ENCODE measurements at regions not wholly inside any gene's neighbourhood (a gene's known extent, or its start where the extent isn't known, plus 50 kb on each side); places are given as distances from the start of the nearest gene placed in this dataset.
"Not testable (repeated sequence)": the region's sequence is repeated elsewhere in the genome, so short reads cannot be mapped to it uniquely, and the experiment has no call there.

DNA sequence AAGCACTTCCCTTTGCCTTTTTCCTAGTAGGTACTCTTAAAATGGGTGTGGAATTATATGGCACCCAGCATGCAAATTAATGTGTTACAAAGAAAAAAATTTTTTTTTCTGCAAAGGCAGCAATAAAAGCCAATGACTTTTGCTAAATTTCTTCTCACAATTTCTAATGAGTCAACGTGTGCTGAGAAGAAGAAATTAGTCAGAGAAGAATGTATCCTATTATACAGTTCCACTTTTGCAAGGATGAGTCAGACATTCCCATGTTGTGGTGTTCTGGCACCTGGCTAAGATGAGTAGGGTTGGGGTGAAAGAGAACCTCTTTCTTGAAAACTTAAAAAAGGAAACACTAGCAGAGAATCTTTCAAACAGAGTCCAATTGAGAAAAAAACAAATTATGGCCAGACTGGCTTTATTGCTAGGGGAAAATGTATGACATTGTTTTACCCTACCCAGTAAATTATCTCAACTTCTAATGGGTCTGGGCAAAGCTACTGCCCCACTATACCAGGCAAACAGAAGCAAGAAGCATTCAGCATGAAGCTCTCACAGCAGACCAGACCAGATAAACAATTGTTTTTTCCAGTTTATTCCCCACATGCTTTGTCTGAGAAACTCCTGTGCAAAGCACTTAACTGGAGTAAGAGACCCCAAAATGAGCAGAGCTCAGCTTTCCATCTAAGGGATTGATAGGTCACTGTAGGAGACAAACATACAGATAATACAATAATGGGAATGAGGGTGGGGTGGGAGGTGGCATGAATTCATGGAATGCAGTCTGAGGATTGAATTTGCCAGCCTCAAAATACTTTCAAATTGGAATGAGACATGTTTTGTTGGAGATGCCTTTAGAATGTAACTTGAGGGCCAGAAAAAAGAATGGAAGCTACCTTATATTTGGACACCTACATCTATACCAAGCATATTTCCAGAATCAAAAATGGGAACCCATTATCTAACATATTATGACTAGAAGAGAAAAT is 220.8 kb upstream of the RFX3 start:
- Histone ChIP-seq H3K9me3 (ENCODE audit: control insufficient read depth, low read length) (no peaks in the 10 kb centered on the region), H3K4me3 (ENCODE audit: low read length) (no peak overlapping the region), H3K4me1 (ENCODE audit: control insufficient read depth, insufficient read depth, low read length) (peaks cover 30% of the 10 kb centered on the region), H3K9ac (ENCODE audit: low read length) (peak overlapping the region; percentile 21), H3K27me3 (replicated peaks; ENCODE audit: control insufficient read depth, insufficient read depth, low read length) (no peaks in the 10 kb centered on the region), H3K36me3 (ENCODE audit: control insufficient read depth, insufficient read depth, low read length, severe bottlenecking) (no peaks in the 10 kb centered on the region)
- DNase-seq (ENCODE audit: low read depth), result peak; percentile 74

GRCh38 chr9:3743901-3744413 is 218.2 kb upstream of the RFX3 start:
- Histone ChIP-seq H3K4me3 (ENCODE audit: low read length) (no peak overlapping the region), H3K4me1 (ENCODE audit: control insufficient read depth, insufficient read depth, low read length) (peaks cover 18% of the 10 kb centered on the region), H3K36me3 (ENCODE audit: control insufficient read depth, insufficient read depth, low read length, severe bottlenecking) (no peaks in the 10 kb centered on the region), H3K9me3 (ENCODE audit: control insufficient read depth, low read length) (no peaks in the 10 kb centered on the region), H3K27me3 (replicated peaks; ENCODE audit: control insufficient read depth, insufficient read depth, low read length) (no peaks in the 10 kb centered on the region), H3K9ac (ENCODE audit: low read length) (no peak overlapping the region)
- DNase-seq (ENCODE audit: low read depth), result no peak

DNA sequence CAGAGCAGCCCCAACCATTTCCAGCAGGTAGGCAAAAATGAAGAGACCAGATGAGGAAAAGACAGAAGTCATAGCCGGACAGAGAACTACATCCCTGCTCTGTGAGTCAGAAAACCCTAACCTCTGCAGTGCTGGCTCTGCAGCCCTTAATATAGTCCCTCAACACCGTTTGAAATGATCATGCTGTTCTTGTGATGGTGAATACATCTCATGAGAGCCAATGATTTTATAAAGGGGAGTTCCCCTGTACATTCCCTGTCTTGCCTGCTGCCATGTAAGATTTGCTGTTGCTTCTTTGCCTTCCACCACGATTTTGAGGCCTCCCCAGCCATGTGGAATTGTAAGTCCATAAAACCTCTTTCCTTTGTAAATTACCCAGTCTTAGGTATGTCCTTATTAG is 216.8 kb upstream of the RFX3 start:
- Histone ChIP-seq H3K9me3 (ENCODE audit: control insufficient read depth, low read length) (no peaks in the 10 kb centered on the region), H3K4me1 (ENCODE audit: control insufficient read depth, insufficient read depth, low read length) (peaks cover 18% of the 10 kb centered on the region), H3K27me3 (replicated peaks; ENCODE audit: control insufficient read depth, insufficient read depth, low read length) (no peaks in the 10 kb centered on the region), H3K36me3 (ENCODE audit: control insufficient read depth, insufficient read depth, low read length, severe bottlenecking) (no peaks in the 10 kb centered on the region), H3K9ac (ENCODE audit: low read length) (no peak overlapping the region), H3K4me3 (ENCODE audit: low read length) (no peak overlapping the region)
- DNase-seq (ENCODE audit: low read depth), result no peak

DNA sequence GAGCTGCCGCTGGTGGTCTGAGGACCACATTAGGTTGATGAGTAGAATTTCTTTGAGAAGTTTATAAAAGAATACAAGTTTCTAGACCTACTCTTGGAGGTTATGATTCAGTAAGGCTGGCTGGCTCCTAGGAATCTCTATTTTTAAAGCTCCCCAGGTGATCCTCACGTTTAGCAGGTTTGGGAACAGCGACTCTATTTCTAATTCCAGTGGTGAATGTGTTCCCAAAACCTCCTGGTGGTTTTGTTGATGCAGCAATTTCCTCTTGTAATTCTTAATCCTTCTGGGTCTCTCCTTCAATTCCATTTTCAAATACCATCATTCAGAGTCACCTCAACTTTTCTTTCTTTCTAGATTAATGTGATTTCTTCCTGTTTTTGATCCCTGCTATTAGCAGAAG is 215.9 kb upstream of the RFX3 start:
- Histone ChIP-seq H3K36me3 (ENCODE audit: control insufficient read depth, insufficient read depth, low read length, severe bottlenecking) (no peaks in the 10 kb centered on the region), H3K4me1 (ENCODE audit: control insufficient read depth, insufficient read depth, low read length) (peaks cover 17% of the 10 kb centered on the region), H3K27me3 (replicated peaks; ENCODE audit: control insufficient read depth, insufficient read depth, low read length) (no peaks in the 10 kb centered on the region), H3K4me3 (ENCODE audit: low read length) (no peak overlapping the region), H3K9me3 (ENCODE audit: control insufficient read depth, low read length) (no peaks in the 10 kb centered on the region), H3K9ac (ENCODE audit: low read length) (no peak overlapping the region)
- no peak for DNase-seq (ENCODE audit: low read depth)

GRCh38 chr9:3740690-3741419 is 215.1 kb upstream of the RFX3 start:
- no peaks in the 10 kb centered on the region for H3K9me3 ChIP-seq (ENCODE audit: control insufficient read depth, low read length)
- no peak overlapping the region for H3K9ac ChIP-seq (ENCODE audit: low read length)
- H3K4me1 ChIP-seq (ENCODE audit: control insufficient read depth, insufficient read depth, low read length), result peaks cover 18% of the 10 kb centered on the region
- H3K36me3 ChIP-seq (ENCODE audit: control insufficient read depth, insufficient read depth, low read length, severe bottlenecking), result no peaks in the 10 kb centered on the region
- DNase-seq (ENCODE audit: low read depth), result peak; percentile 23
- no peak overlapping the region for H3K4me3 ChIP-seq (ENCODE audit: low read length)
- H3K27me3 ChIP-seq (replicated peaks; ENCODE audit: control insufficient read depth, insufficient read depth, low read length), result no peaks in the 10 kb centered on the region

- DNase-seq (ENCODE audit: low read depth), result peak; percentile 44
- H3K4me3 ChIP-seq (ENCODE audit: low read length), result no peak overlapping the region
- H3K36me3 ChIP-seq (ENCODE audit: control insufficient read depth, insufficient read depth, low read length, severe bottlenecking), result no peaks in the 10 kb centered on the region
- H3K9me3 ChIP-seq (ENCODE audit: control insufficient read depth, low read length), result no peaks in the 10 kb centered on the region
- no peaks in the 10 kb centered on the region for H3K27me3 ChIP-seq (replicated peaks; ENCODE audit: control insufficient read depth, insufficient read depth, low read length)
- H3K9ac ChIP-seq (ENCODE audit: low read length), result no peak overlapping the region
- peaks cover 34% of the 10 kb centered on the region for H3K4me1 ChIP-seq (ENCODE audit: control insufficient read depth, insufficient read depth, low read length)
These were observed 210.4 kb upstream of the RFX3 start for GRCh38 chr9:3736161-3736560.

DNA sequence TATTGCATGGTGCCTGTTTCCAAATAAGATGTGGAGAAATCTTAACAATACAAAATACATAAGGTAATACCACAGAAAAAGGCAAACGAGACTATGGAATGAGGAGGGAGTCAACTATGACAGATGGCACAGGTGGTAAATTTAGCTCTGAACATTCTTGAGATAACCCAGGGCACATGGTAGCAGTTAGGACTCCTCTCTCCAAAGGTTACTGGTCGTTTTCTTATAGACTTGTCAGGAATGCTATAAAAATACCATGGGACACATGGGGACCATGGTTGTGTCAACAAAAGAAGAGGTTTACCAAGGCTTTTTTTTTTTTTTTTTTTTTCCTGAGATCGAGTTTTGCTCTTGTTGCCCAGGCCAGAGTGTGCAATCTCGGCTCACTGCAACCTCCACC is 209.4 kb upstream of the RFX3 start:
- DNase-seq (ENCODE audit: low read depth), result no peak
- no peak overlapping the region for H3K4me3 ChIP-seq (ENCODE audit: low read length)
- no peaks in the 10 kb centered on the region for H3K36me3 ChIP-seq (ENCODE audit: control insufficient read depth, insufficient read depth, low read length, severe bottlenecking)
- no peaks in the 10 kb centered on the region for H3K9me3 ChIP-seq (ENCODE audit: control insufficient read depth, low read length)
- peaks cover 34% of the 10 kb centered on the region for H3K4me1 ChIP-seq (ENCODE audit: control insufficient read depth, insufficient read depth, low read length)
- H3K9ac ChIP-seq (ENCODE audit: low read length), result no peak overlapping the region
- no peaks in the 10 kb centered on the region for H3K27me3 ChIP-seq (replicated peaks; ENCODE audit: control insufficient read depth, insufficient read depth, low read length)

GRCh38 chr9:3733527-3734262 is 207.9 kb upstream of the RFX3 start:
- H3K4me1 ChIP-seq (ENCODE audit: control insufficient read depth, insufficient read depth, low read length), result peaks cover 34% of the 10 kb centered on the region
- H3K36me3 ChIP-seq (ENCODE audit: control insufficient read depth, insufficient read depth, low read length, severe bottlenecking), result not testable (repeated sequence)

DNA sequence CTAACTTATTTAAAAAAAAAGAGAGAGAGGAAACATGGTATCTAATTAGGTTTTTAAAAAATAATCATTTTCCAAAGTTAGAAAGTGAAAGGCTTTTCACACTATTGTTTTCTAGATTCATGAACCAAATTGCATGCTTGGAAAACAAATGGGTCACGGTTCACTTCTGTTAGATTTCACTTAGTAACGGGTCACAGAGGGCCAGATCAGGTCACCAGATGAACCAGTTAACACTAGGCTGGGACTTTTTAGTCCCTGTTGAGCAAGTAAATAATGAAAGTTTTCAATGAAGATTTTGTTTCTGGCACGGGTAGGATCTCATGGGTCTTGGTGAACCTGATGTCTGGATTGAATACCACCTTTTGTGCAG is 207.2 kb upstream of the RFX3 start:
- Histone ChIP-seq H3K4me1 (ENCODE audit: control insufficient read depth, insufficient read depth, low read length) (peaks cover 34% of the 10 kb centered on the region), H3K9ac (ENCODE audit: low read length) (peak overlapping the region; percentile 81), H3K36me3 (ENCODE audit: control insufficient read depth, insufficient read depth, low read length, severe bottlenecking) (no peaks in the 10 kb centered on the region), H3K9me3 (ENCODE audit: control insufficient read depth, low read length) (no peaks in the 10 kb centered on the region), H3K27me3 (replicated peaks; ENCODE audit: control insufficient read depth, insufficient read depth, low read length) (no peaks in the 10 kb centered on the region), H3K4me3 (ENCODE audit: low read length) (peak overlapping the region; percentile 76)
- no peak for DNase-seq (ENCODE audit: low read depth)

More at GRCh38 chr9:3733527-3734262, 207.9 kb upstream of the RFX3 start:
- not testable (repeated sequence) for H3K9me3 ChIP-seq (ENCODE audit: control insufficient read depth, low read length); H3K4me3 ChIP-seq (ENCODE audit: low read length); DNase-seq (ENCODE audit: low read depth); H3K27me3 ChIP-seq (replicated peaks; ENCODE audit: control insufficient read depth, insufficient read depth, low read length)
- peak overlapping the region; percentile 81 for H3K9ac ChIP-seq (ENCODE audit: low read length)

DNA sequence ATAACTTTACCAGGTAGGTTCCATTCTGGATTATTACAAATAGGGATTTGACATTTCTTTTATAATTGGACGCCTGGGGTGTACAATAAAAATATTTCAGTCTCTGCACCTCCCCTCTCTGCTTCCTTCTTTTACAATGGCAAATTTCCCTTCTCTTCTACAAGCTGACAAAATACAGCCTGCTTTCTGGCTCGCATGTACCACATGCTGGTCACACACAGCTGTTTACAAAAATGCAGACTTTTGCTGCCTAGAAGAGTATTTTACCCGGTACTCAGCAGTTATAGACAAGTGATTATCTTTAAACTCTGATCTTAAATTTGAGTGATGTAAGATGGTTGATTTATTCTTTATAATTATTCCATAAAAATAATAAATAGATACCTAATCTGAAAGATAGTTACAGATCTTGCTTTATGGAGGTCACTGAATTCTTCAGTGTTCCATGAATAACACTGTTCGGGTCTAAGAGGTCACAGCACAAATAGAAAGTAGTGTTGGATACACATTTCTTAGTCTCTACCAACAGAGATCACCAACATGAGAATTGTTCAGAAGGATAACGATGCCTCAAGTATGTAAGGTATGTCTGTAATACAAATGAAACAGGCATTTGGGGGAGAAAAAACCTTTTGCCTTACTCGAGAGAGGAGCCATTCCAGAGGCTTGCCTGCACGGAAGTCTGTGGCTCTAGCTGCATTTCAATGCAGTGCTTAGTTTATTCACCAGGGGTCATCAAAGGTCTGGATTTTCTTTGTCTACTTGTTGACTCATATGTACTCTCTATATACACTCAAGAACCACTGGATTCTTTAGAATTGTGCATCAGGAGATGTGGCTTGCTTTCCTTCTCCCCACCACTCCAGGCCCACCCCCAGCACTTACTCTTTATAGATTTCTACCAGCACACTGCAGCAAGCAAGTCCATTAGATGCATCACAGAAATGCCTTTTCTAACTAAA is 206.6 kb upstream of the RFX3 start:
- Histone ChIP-seq H3K36me3 (ENCODE audit: control insufficient read depth, insufficient read depth, low read length, severe bottlenecking) (no peaks in the 10 kb centered on the region), H3K4me3 (ENCODE audit: low read length) (peak overlapping the region; percentile 76), H3K27me3 (replicated peaks; ENCODE audit: control insufficient read depth, insufficient read depth, low read length) (no peaks in the 10 kb centered on the region), H3K9me3 (ENCODE audit: control insufficient read depth, low read length) (no peaks in the 10 kb centered on the region), H3K9ac (ENCODE audit: low read length) (peak overlapping the region; percentile 81), H3K4me1 (ENCODE audit: control insufficient read depth, insufficient read depth, low read length) (peaks cover 34% of the 10 kb centered on the region)
- DNase-seq (ENCODE audit: low read depth), result peak; percentile 92
